ENCODE measurements at regions not wholly inside any gene's neighbourhood (a gene's known extent, or its start where the extent isn't known, plus 50 kb on each side); places are given as distances from the start of the nearest gene placed in this dataset.

- no peak for FAIRE-seq
- Histone ChIP-seq H3K9ac (ENCODE audit: control insufficient read depth, extremely low read depth, insufficient read depth, low read length) (no peak overlapping the region), H3K36me3 (ENCODE audit: control insufficient read depth in 2 of 2, extremely low read depth in 1 of 2, insufficient read depth in 2 of 2, low read length in 2 of 2) (no peaks in the 10 kb centered on the region), H3K4me3 (ENCODE audit: control insufficient read depth in 2 of 3, extremely low read depth in 1 of 3, insufficient read depth in 2 of 3, low read depth in 1 of 3, low read length in 3 of 3) (no peak overlapping the region), H3K27ac (ENCODE audit: control insufficient read depth, insufficient read depth, low read length) (no peak overlapping the region), H3K79me2 (ENCODE audit: control insufficient read depth, insufficient read depth, low read length) (no peaks in the 10 kb centered on the region), H3K27me3 (ENCODE audit: control insufficient read depth, extremely low read depth, insufficient read depth, low read length) (peaks cover 14% of the 10 kb centered on the region), H4K20me1 (ENCODE audit: control insufficient read depth, extremely low read depth, insufficient read depth, low read length) (no peaks in the 10 kb centered on the region), H2AFZ (ENCODE audit: control insufficient read depth, low read length) (no peak overlapping the region), H3K4me2 (ENCODE audit: control insufficient read depth, extremely low read depth, insufficient read depth, low read depth, low read length) (no peak overlapping the region), H3K4me1 (ENCODE audit: control insufficient read depth, extremely low read depth, insufficient read depth, low read length) (no peaks in the 10 kb centered on the region), H3K9me3 (ENCODE audit: control insufficient read depth, low read depth, low read length) (no peaks in the 10 kb centered on the region), H3K9me1 (ENCODE audit: control insufficient read depth, extremely low read depth, insufficient read depth, low read length) (no peaks in the 10 kb centered on the region)
- dilution Hi-C loops (cut with MboI; ENCODE audit: extremely low pct_ligation_motif_present, low sequenced_read_pairs), result no loop called here
- DNase-seq (ENCODE audit: low read depth, low spot score), result no peak
- TF ChIP-seq EZH2 (IDR thresholded peaks at IDR 0.05; ENCODE audit: low read length) (no peak), CTCF (optimal IDR thresholded peaks at IDR 0.05 in 1 of 3, IDR thresholded peaks at IDR 0.05 in 1 of 3, conservative IDR thresholded peaks at IDR 0.05 in 1 of 3; ENCODE audit: extremely low read depth in 1 of 3, insufficient read depth in 2 of 3, low read length in 3 of 3) (no peak)
These were observed 118.8 kb downstream of the SNAPC1 start for GRCh38 chr14:61881046-61881445.

- no peak overlapping the region for H2AFZ ChIP-seq (ENCODE audit: control insufficient read depth, low read length)
- no peak for FAIRE-seq
- H3K27ac ChIP-seq (ENCODE audit: control insufficient read depth, insufficient read depth, low read length), result no peak overlapping the region
These were observed 122.5 kb downstream of the SNAPC1 start for GRCh38 chr14:61884711-61885110.

More at GRCh38 chr14:61884711-61885110, 122.5 kb downstream of the SNAPC1 start:
- Histone ChIP-seq H3K9me3 (ENCODE audit: control insufficient read depth, low read depth, low read length) (no peaks in the 10 kb centered on the region), H4K20me1 (ENCODE audit: control insufficient read depth, extremely low read depth, insufficient read depth, low read length) (no peaks in the 10 kb centered on the region), H3K4me3 (ENCODE audit: control insufficient read depth in 2 of 3, extremely low read depth in 1 of 3, insufficient read depth in 2 of 3, low read depth in 1 of 3, low read length in 3 of 3) (no peak overlapping the region), H3K27me3 (ENCODE audit: control insufficient read depth, extremely low read depth, insufficient read depth, low read length) (no peaks in the 10 kb centered on the region), H3K79me2 (ENCODE audit: control insufficient read depth, insufficient read depth, low read length) (no peaks in the 10 kb centered on the region), H3K9me1 (ENCODE audit: control insufficient read depth, extremely low read depth, insufficient read depth, low read length) (no peaks in the 10 kb centered on the region), H3K4me2 (ENCODE audit: control insufficient read depth, extremely low read depth, insufficient read depth, low read depth, low read length) (no peak overlapping the region), H3K9ac (ENCODE audit: control insufficient read depth, extremely low read depth, insufficient read depth, low read length) (no peak overlapping the region), H3K36me3 (ENCODE audit: control insufficient read depth in 2 of 2, extremely low read depth in 1 of 2, insufficient read depth in 2 of 2, low read length in 2 of 2) (no peaks in the 10 kb centered on the region), H3K4me1 (ENCODE audit: control insufficient read depth, extremely low read depth, insufficient read depth, low read length) (no peaks in the 10 kb centered on the region)
- TF ChIP-seq CTCF (optimal IDR thresholded peaks at IDR 0.05 in 1 of 3, IDR thresholded peaks at IDR 0.05 in 1 of 3, conservative IDR thresholded peaks at IDR 0.05 in 1 of 3; ENCODE audit: extremely low read depth in 1 of 3, insufficient read depth in 2 of 3, low read length in 3 of 3) (no peak), EZH2 (IDR thresholded peaks at IDR 0.05; ENCODE audit: low read length) (no peak)
- DNase-seq (ENCODE audit: low read depth, low spot score), result no peak
- dilution Hi-C loops (cut with MboI; ENCODE audit: extremely low pct_ligation_motif_present, low sequenced_read_pairs), result no loop called here

All from keratinocyte (primary cell).